Ascending aorta (tissue), 2 donors: ENCODE measurements at regions not wholly inside any gene's neighbourhood (a gene's known extent, or its start where the extent isn't known, plus 50 kb on each side); places are given as distances from the start of the nearest gene placed in this dataset.

ENCODE experiments used
- DNase-seq, 2 donors: peaks; one replicate each; pipeline ENCODE4 v3.0.0-alpha.2; 2019; ENCODE audit warnings: low spot score in 2 of 2
- H3K27ac ChIP-seq, 2 donors: fragments of 200-600 bp; sonication (generic); one replicate each; pipeline ENCODE4 v1.5.1; 2016 to 2017; ENCODE audit warnings: mild to moderate bottlenecking in 1 of 2
- H3K27me3 ChIP-seq: fragments of 200-600 bp; sonication (generic); one replicate; pipeline ENCODE4 v1.5.1; 2017
- H3K36me3 ChIP-seq, 2 donors: fragments of 200-600 bp; sonication (generic); one replicate each; pipeline ENCODE4 v1.5.1; 2016
- H3K4me1 ChIP-seq, 2 donors: fragments of 200-600 bp; sonication (generic); one replicate each; pipeline ENCODE4 v1.5.1; 2016 to 2017; ENCODE audit warnings: mild to moderate bottlenecking in 1 of 2
- H3K4me3 ChIP-seq, 2 donors: fragments of 200-600 bp; sonication (generic); one replicate each; pipeline ENCODE4 v1.5.1; 2016 to 2017; ENCODE audit warnings: mild to moderate bottlenecking in 1 of 2
- H3K9me3 ChIP-seq, 2 donors: fragments of 200-600 bp; sonication (generic); one replicate each; pipeline ENCODE4 v1.5.1; 2016
- intact Hi-C: fragments of 100-400 bp; cut with DNase I; formaldehyde crosslinking; loops from one replicate; pipeline ENCODE4 v1.15.1; 2023
- TF ChIP-seq, protein P1 (sequence below), 3 experiments: fragments of 200-600 bp in 2 of 3; fragments of 450-650 bp in 1 of 3; sonication (generic) in 2 of 3; IDR thresholded peaks; one replicate each; pipeline ENCODE4 v1.5.1; 2016 to 2019; ENCODE audit warnings: antibody characterized with exemption in 3 of 3, mild to moderate bottlenecking in 1 of 3, moderate library complexity in 1 of 3

DNA sequence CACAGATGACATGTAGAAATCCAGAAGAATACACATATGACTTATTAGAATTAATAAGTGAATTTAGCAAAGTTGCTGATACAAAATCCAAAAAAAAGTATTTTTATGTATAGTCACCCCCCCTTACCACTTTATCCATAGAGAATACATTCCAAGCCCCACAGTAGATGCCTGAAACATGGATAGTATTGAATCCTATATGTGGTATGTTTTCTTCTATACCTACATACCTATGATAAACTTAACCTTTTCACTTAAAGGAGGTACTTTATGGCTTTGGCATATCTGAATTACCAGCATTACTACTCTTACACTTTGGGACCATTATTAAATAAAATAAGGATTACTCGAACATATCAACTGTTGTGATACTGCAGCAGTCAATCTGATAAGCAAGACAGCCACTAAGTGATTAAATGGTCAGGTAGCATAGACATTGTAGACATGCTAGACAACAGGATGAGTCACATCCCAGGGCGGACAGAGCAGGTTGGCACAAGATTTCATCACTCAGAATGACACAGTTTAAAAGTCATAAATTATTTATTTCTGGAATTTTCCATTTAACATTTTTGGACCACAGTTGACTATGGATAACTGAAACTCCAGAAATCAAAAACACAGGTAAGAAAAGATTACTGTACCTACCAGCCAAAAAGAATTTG lies 208.2 kb upstream of the CHAC2 start:
- Histone ChIP-seq H3K4me1 (no peaks in the 10 kb centered on the region), H3K36me3 (no peaks in the 10 kb centered on the region), H3K27ac (no peak overlapping the region), H3K27me3 (no peaks in the 10 kb centered on the region), H3K9me3 (peaks cover 0 to 6% of the 10 kb centered on the region in 2 donors), H3K4me3 (no peak overlapping the region)
- intact Hi-C loops, result no loop called here
- no peak for DNase-seq
- TF ChIP-seq, protein P1, sequence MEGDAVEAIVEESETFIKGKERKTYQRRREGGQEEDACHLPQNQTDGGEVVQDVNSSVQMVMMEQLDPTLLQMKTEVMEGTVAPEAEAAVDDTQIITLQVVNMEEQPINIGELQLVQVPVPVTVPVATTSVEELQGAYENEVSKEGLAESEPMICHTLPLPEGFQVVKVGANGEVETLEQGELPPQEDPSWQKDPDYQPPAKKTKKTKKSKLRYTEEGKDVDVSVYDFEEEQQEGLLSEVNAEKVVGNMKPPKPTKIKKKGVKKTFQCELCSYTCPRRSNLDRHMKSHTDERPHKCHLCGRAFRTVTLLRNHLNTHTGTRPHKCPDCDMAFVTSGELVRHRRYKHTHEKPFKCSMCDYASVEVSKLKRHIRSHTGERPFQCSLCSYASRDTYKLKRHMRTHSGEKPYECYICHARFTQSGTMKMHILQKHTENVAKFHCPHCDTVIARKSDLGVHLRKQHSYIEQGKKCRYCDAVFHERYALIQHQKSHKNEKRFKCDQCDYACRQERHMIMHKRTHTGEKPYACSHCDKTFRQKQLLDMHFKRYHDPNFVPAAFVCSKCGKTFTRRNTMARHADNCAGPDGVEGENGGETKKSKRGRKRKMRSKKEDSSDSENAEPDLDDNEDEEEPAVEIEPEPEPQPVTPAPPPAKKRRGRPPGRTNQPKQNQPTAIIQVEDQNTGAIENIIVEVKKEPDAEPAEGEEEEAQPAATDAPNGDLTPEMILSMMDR (IDR thresholded peaks at IDR 0.05), result no peak

GRCh38 chr2:53558867-53559266 lies 208.7 kb upstream of the CHAC2 start:
- H3K27ac ChIP-seq, result no peak overlapping the region
- H3K9me3 ChIP-seq, result peaks cover 0 to 6% of the 10 kb centered on the region in 2 donors
- H3K27me3 ChIP-seq, result no peaks in the 10 kb centered on the region
- no peaks in the 10 kb centered on the region for H3K36me3 ChIP-seq
- intact Hi-C loops, result no loop called here
- no peaks in the 10 kb centered on the region for H3K4me1 ChIP-seq
- TF ChIP-seq, protein P1 (IDR thresholded peaks at IDR 0.05), result no peak
- no peak for DNase-seq
- no peak overlapping the region for H3K4me3 ChIP-seq

DNA sequence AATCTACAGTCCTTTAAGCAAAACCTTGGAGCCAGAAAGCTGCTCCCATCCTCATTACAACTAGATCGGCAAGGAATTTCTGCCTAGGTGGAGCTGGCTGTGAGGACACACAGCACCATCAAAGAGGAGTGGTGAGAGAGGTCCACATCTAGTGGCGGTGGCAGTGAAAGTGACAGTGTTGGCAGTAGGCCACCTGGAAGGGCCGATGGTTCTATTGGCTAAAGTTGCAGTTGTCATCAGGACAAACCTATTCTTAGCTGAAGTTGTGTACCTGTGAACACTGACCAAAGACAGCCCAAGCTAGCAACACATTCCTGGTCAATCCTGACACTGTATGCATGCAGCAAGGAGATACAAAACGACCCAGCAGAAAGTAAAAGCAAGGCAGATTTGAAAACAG lies 218.1 kb upstream of the CHAC2 start:
- TF ChIP-seq, protein P1 (IDR thresholded peaks at IDR 0.05), result no peak
- DNase-seq, result no peak
- intact Hi-C loops, result no loop called here

GRCh38 chr2:53545604-53546003 lies 222.0 kb upstream of the CHAC2 start:
- intact Hi-C loops, result no loop called here
- Histone ChIP-seq H3K27ac (no peak overlapping the region), H3K4me1 (no peaks in the 10 kb centered on the region), H3K4me3 (no peak overlapping the region), H3K9me3 (peaks cover 5 to 8% of the 10 kb centered on the region in 2 donors), H3K27me3 (no peaks in the 10 kb centered on the region), H3K36me3 (no peaks in the 10 kb centered on the region)
- TF ChIP-seq, protein P1 (IDR thresholded peaks at IDR 0.05), result no peak
- DNase-seq, result no peak

More for the DNA sequence above, 218.1 kb upstream of the CHAC2 start:
- no peaks in the 10 kb centered on the region for H3K27me3 ChIP-seq
- H3K36me3 ChIP-seq, result no peaks in the 10 kb centered on the region
- H3K4me1 ChIP-seq, result no peaks in the 10 kb centered on the region
- no peaks in the 10 kb centered on the region for H3K9me3 ChIP-seq
- H3K4me3 ChIP-seq, result no peak overlapping the region
- no peak overlapping the region for H3K27ac ChIP-seq

- TF ChIP-seq, protein P1 (IDR thresholded peaks at IDR 0.05), result no peak
These were observed 222.6 kb upstream of the CHAC2 start for GRCh38 chr2:53544871-53545558.

More at GRCh38 chr2:53544871-53545558, 222.6 kb upstream of the CHAC2 start:
- DNase-seq, result no peak
- Histone ChIP-seq H3K36me3 (no peaks in the 10 kb centered on the region), H3K4me1 (no peaks in the 10 kb centered on the region), H3K27me3 (no peaks in the 10 kb centered on the region), H3K27ac (no peak overlapping the region), H3K4me3 (no peak overlapping the region), H3K9me3 (peaks cover 6 to 9% of the 10 kb centered on the region in 2 donors)
- intact Hi-C loops, result no loop called here
